Cardiac muscle cell (in vitro differentiated cells and primary cell): ENCODE measurements at regions not wholly inside any gene's neighbourhood (a gene's known extent, or its start where the extent isn't known, plus 50 kb on each side); places are given as distances from the start of the nearest gene placed in this dataset.
"Not testable (repeated sequence)": the region's sequence is repeated elsewhere in the genome, so short reads cannot be mapped to it uniquely, and the experiment has no call there.

ENCODE experiments used
- DNase-seq, 2 donors: peaks; one replicate each; pipeline versions ENCODE4 v3.0.0 to v3.0.0-alpha.2; 2010 to 2017; ENCODE audit warnings: low read depth in 1 of 2, low spot score in 1 of 2
- H3K27ac ChIP-seq: fragments of 200-600 bp; sonication (generic); 2 replicates; pipeline ENCODE4 v1.5.1; 2016
- H3K27me3 ChIP-seq: fragments of 200-600 bp; sonication (generic); 2 replicates; pipeline ENCODE4 v1.6.0; 2016; ENCODE audit warnings: control low read depth
- H3K36me3 ChIP-seq: fragments of 200-600 bp; sonication (generic); 2 replicates; pipeline ENCODE4 v1.5.1; 2016; ENCODE audit warnings: control low read depth
- H3K4me1 ChIP-seq: fragments of 200-600 bp; sonication (generic); 2 replicates; pipeline ENCODE4 v1.8.1; 2017; ENCODE audit warnings: low read depth, mild to moderate bottlenecking, mixed run types
- H3K4me3 ChIP-seq: fragments of 200-600 bp; sonication (generic); 2 replicates; pipeline ENCODE4 v1.5.1; 2016; ENCODE audit warnings: mild to moderate bottlenecking
- H3K9me3 ChIP-seq: fragments of 200-600 bp; sonication (generic); 2 replicates; pipeline ENCODE4 v1.5.1; 2017; ENCODE audit warnings: low read depth, mild to moderate bottlenecking, control low read depth
- TF ChIP-seq, protein P1 (sequence below): IDR thresholded peaks from 2 replicates; pipeline ENCODE4 v1.5.1; 2012; ENCODE audit warnings: low read depth, mild to moderate bottlenecking, low read length

DNA sequence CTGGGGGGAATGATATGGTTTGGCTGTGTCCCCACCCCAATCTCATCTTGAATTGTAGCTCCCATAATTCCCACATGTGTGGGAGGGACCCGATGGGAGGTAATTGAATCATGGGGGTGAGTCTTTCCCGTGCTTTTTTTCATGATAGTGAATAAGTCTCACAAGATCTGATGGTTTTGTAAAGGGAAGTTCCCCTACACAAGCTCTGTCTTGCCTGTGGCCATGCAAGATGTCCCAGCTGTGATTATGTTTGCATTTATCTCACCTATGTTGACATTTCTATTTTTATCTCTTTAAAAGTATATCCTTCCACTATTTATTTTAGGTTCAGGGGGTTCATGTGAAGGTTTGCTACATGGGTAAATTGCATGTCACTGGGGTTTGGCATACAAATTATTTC lies 323.9 kb upstream of the GLI3 start:
- no peaks in the 10 kb centered on the region for H3K4me1 ChIP-seq
- no peaks in the 10 kb centered on the region for H3K9me3 ChIP-seq
- TF ChIP-seq, protein P1, sequence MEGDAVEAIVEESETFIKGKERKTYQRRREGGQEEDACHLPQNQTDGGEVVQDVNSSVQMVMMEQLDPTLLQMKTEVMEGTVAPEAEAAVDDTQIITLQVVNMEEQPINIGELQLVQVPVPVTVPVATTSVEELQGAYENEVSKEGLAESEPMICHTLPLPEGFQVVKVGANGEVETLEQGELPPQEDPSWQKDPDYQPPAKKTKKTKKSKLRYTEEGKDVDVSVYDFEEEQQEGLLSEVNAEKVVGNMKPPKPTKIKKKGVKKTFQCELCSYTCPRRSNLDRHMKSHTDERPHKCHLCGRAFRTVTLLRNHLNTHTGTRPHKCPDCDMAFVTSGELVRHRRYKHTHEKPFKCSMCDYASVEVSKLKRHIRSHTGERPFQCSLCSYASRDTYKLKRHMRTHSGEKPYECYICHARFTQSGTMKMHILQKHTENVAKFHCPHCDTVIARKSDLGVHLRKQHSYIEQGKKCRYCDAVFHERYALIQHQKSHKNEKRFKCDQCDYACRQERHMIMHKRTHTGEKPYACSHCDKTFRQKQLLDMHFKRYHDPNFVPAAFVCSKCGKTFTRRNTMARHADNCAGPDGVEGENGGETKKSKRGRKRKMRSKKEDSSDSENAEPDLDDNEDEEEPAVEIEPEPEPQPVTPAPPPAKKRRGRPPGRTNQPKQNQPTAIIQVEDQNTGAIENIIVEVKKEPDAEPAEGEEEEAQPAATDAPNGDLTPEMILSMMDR: no peak
- H3K36me3 ChIP-seq: no peaks in the 10 kb centered on the region
- no peak overlapping the region for H3K4me3 ChIP-seq
- H3K27ac ChIP-seq: no peak overlapping the region
- no peaks in the 10 kb centered on the region for H3K27me3 ChIP-seq
- no peak for DNase-seq

DNA sequence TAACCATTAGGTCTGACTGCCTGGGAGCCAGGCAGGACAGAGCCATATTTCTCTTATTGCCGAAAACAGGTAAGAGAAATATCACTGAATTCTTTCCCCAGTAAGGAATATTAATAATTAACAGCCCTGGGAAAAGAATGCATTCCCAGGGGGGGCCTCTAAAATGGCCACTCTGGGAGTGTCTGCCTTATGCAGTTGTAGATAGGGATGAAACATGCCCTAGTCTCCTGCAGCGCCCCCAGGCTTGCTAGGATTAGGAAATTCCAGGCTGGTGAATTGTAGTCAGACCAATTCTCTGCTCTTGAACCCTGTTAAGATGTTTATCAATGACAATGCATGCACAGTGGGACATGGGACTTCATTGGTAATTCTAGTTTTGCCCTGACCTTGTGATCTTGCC lies 317.9 kb upstream of the GLI3 start:
- H3K27ac ChIP-seq, H3K4me1 ChIP-seq, H3K9me3 ChIP-seq, H3K27me3 ChIP-seq, H3K36me3 ChIP-seq, DNase-seq, H3K4me3 ChIP-seq: not testable (repeated sequence)

DNA sequence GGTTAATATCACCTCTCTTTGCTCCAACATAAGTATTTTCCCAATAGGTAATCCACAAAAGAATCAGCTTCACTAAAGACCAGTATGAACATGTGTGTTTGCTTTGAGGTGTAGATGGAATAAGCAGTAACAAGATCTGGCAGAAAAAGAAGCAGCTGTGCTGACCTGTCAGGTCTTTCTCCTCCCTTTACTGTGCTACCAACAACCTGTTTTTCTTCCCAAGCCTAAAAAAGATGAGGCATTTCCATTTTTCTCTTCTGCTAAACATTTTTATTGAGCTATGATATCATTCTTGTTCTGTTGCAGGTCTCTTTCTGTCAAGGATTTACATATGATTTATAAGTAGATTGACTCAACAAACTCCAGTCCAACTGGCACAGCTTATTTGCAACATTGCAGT lies 315.2 kb upstream of the GLI3 start:
- no peak overlapping the region for H3K4me3 ChIP-seq
- DNase-seq: no peak
- H3K27me3 ChIP-seq: no peaks in the 10 kb centered on the region
- H3K27ac ChIP-seq: no peak overlapping the region
- no peaks in the 10 kb centered on the region for H3K4me1 ChIP-seq
- H3K36me3 ChIP-seq: no peaks in the 10 kb centered on the region
- peaks cover 5% of the 10 kb centered on the region for H3K9me3 ChIP-seq
- TF ChIP-seq, protein P1: no peak

DNA sequence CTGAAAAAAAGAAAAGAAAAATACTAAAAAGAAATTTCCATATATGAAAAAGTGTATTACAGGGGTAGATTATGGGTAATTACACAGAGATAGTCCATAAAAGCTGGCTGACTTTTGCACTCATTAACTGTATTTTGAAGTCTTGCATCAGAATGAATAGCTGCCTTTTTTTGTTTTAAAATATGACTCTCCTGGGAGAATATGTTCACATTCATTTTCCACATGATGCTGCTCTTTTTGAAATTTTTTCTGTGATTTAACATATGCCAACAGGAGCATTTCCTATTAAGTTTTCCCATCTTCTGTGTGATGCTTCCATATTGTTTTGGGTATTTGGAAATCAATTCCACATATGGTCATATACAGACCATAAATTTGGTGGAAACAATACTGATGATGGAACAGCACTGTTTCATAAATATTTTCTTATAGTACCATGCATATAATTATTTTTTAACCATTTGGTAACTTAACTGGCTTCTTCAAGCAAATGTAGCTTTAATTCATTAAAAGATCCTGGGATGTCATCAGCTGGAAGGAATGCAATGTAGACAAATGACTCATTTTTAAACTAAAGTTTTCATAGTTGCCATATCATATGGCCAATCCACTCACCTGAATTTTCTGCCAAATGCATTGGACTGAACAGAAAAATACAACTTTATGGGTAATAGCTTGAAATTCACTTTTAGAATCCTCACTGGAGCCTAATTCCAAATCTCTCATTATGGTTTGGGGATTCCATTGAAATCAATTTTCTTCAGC lies 313.9 kb upstream of the GLI3 start:
- no peaks in the 10 kb centered on the region for H3K4me1 ChIP-seq
- H3K4me3 ChIP-seq: no peak overlapping the region
- no peak for DNase-seq
- no peaks in the 10 kb centered on the region for H3K36me3 ChIP-seq
- TF ChIP-seq, protein P1: no peak
- peaks cover 5% of the 10 kb centered on the region for H3K9me3 ChIP-seq
- H3K27ac ChIP-seq: no peak overlapping the region
- no peaks in the 10 kb centered on the region for H3K27me3 ChIP-seq

DNA sequence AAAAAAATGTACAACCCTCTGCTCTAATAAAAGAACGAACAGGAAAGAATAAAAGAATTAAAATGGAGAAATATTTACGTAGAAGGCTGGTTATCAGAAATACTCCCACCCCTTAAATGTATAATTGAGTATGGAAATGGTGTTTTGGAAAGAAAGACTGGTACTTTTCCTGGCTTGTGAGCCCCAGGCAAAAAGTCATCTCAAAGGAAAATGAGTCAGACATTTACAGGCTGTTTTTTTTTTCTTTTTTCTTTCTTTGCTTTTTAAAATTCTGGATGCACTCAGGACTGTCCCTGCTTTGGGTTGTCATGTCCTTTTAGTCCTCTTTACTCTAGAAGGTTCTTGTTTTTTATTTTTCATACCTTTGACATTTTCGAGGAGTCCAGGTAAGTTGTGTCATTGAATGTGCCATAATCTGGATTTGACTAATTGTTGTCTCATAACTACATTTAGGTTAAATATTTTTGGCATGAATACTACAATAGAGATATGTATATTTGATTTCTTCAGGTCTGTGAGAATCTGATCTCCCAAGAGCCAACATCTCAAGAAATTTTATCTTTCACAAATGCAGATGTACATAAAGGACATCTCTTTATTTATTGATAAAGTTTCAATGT lies 313.0 kb upstream of the GLI3 start:
- no peaks in the 10 kb centered on the region for H3K4me1 ChIP-seq
- H3K27me3 ChIP-seq: no peaks in the 10 kb centered on the region
- no peaks in the 10 kb centered on the region for H3K36me3 ChIP-seq
- DNase-seq: no peak
- H3K4me3 ChIP-seq: no peak overlapping the region
- H3K27ac ChIP-seq: no peak overlapping the region
- peaks cover 5% of the 10 kb centered on the region for H3K9me3 ChIP-seq
- TF ChIP-seq, protein P1: no peak

DNA sequence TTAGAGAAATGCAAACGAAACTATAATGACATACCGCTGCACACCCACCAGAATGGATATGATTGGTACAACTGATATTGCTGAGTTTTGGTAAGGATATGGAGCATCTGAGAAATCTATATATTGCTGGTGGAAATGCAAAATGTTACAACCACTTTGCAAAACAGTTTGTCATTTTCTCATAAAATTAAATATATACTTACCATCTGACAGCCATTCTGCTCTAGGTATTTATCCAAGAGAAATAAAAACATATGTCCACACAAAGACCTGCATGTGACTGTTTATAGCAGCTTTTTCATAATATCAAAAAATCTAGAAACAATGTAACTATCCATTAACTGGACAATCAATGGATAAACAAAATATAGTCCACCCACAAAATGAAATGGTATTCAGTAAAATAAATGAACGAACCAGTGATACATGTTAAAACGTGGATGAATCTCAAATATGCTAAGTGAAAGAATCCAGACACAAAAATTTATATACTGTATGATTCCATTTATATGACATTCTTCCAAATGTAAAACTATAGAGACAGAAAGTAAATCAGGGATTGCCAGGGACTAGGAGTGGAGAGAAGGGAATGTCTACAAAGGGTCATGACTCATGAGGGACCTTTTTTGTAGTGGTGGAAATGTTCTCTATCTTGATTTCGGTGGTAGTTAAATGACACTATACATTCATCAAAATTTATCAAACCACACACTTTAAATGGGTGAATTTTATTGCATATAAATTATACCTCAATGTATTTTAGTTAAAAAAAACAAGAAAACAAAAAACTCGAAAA lies 312.0 kb upstream of the GLI3 start:
- TF ChIP-seq, protein P1: no peak
- Histone ChIP-seq H3K4me1 (no peaks in the 10 kb centered on the region), H3K27ac (no peak overlapping the region), H3K36me3 (no peaks in the 10 kb centered on the region), H3K9me3 (peaks cover 5% of the 10 kb centered on the region), H3K4me3 (no peak overlapping the region), H3K27me3 (no peaks in the 10 kb centered on the region)
- no peak for DNase-seq
